PC-9 (cell line): ENCODE measurements at regions not wholly inside any gene's neighbourhood (a gene's known extent, or its start where the extent isn't known, plus 50 kb on each side); places are given as distances from the start of the nearest gene placed in this dataset.

ENCODE experiments used
- EZH2 ChIP-seq: fragments of 200-600 bp; sonication (generic); IDR thresholded peaks from 2 replicates; pipeline ENCODE4 v1.8.0; 2017; ENCODE audit warnings: antibody characterized with exemption, low read depth
- TF ChIP-seq, protein P1 (sequence below): fragments of 200-600 bp; sonication (generic); conservative IDR thresholded peaks from 2 replicates; pipeline ENCODE4 v1.6.1; 2017; ENCODE audit warnings: mixed run types, antibody characterized with exemption, mild to moderate bottlenecking, moderate library complexity

DNA sequence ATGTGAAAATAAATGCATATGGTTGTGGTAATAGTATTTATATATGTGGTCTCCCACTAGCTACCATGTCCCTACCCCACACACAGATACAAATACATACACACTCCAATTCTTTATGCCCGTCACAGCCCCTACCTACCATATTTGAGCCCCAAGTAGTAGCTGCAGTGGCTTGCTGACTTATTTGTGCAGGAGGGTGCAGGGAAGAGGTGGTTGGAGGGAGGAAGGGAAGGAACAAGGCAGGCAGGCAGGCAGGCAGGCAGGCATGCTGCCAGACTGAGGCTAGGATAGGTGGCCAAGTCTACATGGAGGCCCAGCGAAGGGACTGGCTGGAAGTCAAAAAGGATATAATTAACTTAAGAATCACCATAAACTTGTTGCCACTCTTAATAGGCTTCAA, 82.9 kb downstream of the SCN11A start:
- TF ChIP-seq, protein P1, sequence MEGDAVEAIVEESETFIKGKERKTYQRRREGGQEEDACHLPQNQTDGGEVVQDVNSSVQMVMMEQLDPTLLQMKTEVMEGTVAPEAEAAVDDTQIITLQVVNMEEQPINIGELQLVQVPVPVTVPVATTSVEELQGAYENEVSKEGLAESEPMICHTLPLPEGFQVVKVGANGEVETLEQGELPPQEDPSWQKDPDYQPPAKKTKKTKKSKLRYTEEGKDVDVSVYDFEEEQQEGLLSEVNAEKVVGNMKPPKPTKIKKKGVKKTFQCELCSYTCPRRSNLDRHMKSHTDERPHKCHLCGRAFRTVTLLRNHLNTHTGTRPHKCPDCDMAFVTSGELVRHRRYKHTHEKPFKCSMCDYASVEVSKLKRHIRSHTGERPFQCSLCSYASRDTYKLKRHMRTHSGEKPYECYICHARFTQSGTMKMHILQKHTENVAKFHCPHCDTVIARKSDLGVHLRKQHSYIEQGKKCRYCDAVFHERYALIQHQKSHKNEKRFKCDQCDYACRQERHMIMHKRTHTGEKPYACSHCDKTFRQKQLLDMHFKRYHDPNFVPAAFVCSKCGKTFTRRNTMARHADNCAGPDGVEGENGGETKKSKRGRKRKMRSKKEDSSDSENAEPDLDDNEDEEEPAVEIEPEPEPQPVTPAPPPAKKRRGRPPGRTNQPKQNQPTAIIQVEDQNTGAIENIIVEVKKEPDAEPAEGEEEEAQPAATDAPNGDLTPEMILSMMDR: no peak
- TF ChIP-seq EZH2: no peak
